ENCODE measurements at regions not wholly inside any gene's neighbourhood (a gene's known extent, or its start where the extent isn't known, plus 50 kb on each side); places are given as distances from the start of the nearest gene placed in this dataset.

- H3K36me3 Mint-ChIP-seq, result no peaks in the 10 kb centered on the region
- Histone ChIP-seq H3K27me3 (ENCODE audit: control insufficient read depth, insufficient read depth, low read length) (peaks cover 3% of the 10 kb centered on the region), H3K36me3 (ENCODE audit: control insufficient read depth, insufficient read depth, low read length) (no peaks in the 10 kb centered on the region), H3K4me3 (ENCODE audit: low read depth, low read length) (no peak overlapping the region), H3K4me1 (ENCODE audit: control insufficient read depth, insufficient read depth, low read length, poor library complexity, severe bottlenecking) (no peaks in the 10 kb centered on the region), H3K9me3 (ENCODE audit: control insufficient read depth in 2 of 2, low read length in 2 of 2) (no peaks in the 10 kb centered on the region), H3K27ac (ENCODE audit: insufficient read depth, low read length, poor library complexity, severe bottlenecking) (no peak overlapping the region)
- H3K9me3 Mint-ChIP-seq, result peaks cover 0 to 4% (median 0%) of the 10 kb centered on the region in 7 donors
- no peak overlapping the region for H3K4me3 Mint-ChIP-seq
- peaks cover 9% of the 10 kb centered on the region for H3K27me3 Mint-ChIP-seq
- no peak overlapping the region for H3K27ac Mint-ChIP-seq
- DNase-seq (no peak), ATAC-seq (ENCODE audit: low read depth in 2 of 2) (no peak)
- H3K4me1 Mint-ChIP-seq, result peaks cover 0 to 2% (median 0%) of the 10 kb centered on the region in 4 donors
Observed at GRCh38 chr12:75634244-75635222, 123.1 kb upstream of the KRR1 start.

- Mint-ChIP-seq H3K36me3 (no peaks in the 10 kb centered on the region), H3K27me3 (peaks cover 9% of the 10 kb centered on the region), H3K9me3 (peaks cover 0 to 4% (median 0%) of the 10 kb centered on the region in 7 donors), H3K4me3 (no peak overlapping the region), H3K27ac (no peak overlapping the region), H3K4me1 (peaks cover 0 to 2% (median 0%) of the 10 kb centered on the region in 4 donors)
- ATAC-seq (ENCODE audit: low read depth in 2 of 2) (no peak), DNase-seq (no peak)
- Histone ChIP-seq H3K9me3 (ENCODE audit: control insufficient read depth in 2 of 2, low read length in 2 of 2) (no peaks in the 10 kb centered on the region), H3K4me3 (ENCODE audit: low read depth, low read length) (no peak overlapping the region), H3K4me1 (ENCODE audit: control insufficient read depth, insufficient read depth, low read length, poor library complexity, severe bottlenecking) (no peaks in the 10 kb centered on the region), H3K36me3 (ENCODE audit: control insufficient read depth, insufficient read depth, low read length) (no peaks in the 10 kb centered on the region), H3K27ac (ENCODE audit: insufficient read depth, low read length, poor library complexity, severe bottlenecking) (no peak overlapping the region), H3K27me3 (ENCODE audit: control insufficient read depth, insufficient read depth, low read length) (peaks cover 3% of the 10 kb centered on the region)
Observed at GRCh38 chr12:75633789-75634188, 122.4 kb upstream of the KRR1 start.

GRCh38 chr12:75632442-75632841 is 121.0 kb upstream of the KRR1 start:
- H3K4me1 Mint-ChIP-seq, result peaks cover 0 to 2% (median 0%) of the 10 kb centered on the region in 4 donors
- H3K36me3 Mint-ChIP-seq, result no peaks in the 10 kb centered on the region
- Histone ChIP-seq H3K27ac (ENCODE audit: insufficient read depth, low read length, poor library complexity, severe bottlenecking) (no peak overlapping the region), H3K4me3 (ENCODE audit: low read depth, low read length) (no peak overlapping the region), H3K4me1 (ENCODE audit: control insufficient read depth, insufficient read depth, low read length, poor library complexity, severe bottlenecking) (no peaks in the 10 kb centered on the region), H3K36me3 (ENCODE audit: control insufficient read depth, insufficient read depth, low read length) (no peaks in the 10 kb centered on the region), H3K27me3 (ENCODE audit: control insufficient read depth, insufficient read depth, low read length) (peaks cover 3% of the 10 kb centered on the region), H3K9me3 (ENCODE audit: control insufficient read depth in 2 of 2, low read length in 2 of 2) (no peaks in the 10 kb centered on the region)
- peaks cover 0 to 4% (median 0%) of the 10 kb centered on the region in 7 donors for H3K9me3 Mint-ChIP-seq
- DNase-seq (no peak), ATAC-seq (ENCODE audit: low read depth in 2 of 2) (no peak)
- H3K4me3 Mint-ChIP-seq, result no peak overlapping the region
- H3K27ac Mint-ChIP-seq, result no peak overlapping the region
- H3K27me3 Mint-ChIP-seq, result peaks cover 4% of the 10 kb centered on the region

- Mint-ChIP-seq H3K4me1 (peaks cover 0 to 2% (median 0%) of the 10 kb centered on the region in 4 donors), H3K27me3 (peaks cover 4% of the 10 kb centered on the region), H3K9me3 (peaks cover 0 to 4% (median 0%) of the 10 kb centered on the region in 7 donors), H3K27ac (no peak overlapping the region), H3K36me3 (no peaks in the 10 kb centered on the region), H3K4me3 (no peak overlapping the region)
- H3K36me3 ChIP-seq (ENCODE audit: control insufficient read depth, insufficient read depth, low read length), result no peaks in the 10 kb centered on the region
- DNase-seq (no peak), ATAC-seq (ENCODE audit: low read depth in 2 of 2) (no peak)
- no peak overlapping the region for H3K27ac ChIP-seq (ENCODE audit: insufficient read depth, low read length, poor library complexity, severe bottlenecking)
- no peak overlapping the region for H3K4me3 ChIP-seq (ENCODE audit: low read depth, low read length)
- no peaks in the 10 kb centered on the region for H3K9me3 ChIP-seq (ENCODE audit: control insufficient read depth in 2 of 2, low read length in 2 of 2)
- peaks cover 3% of the 10 kb centered on the region for H3K27me3 ChIP-seq (ENCODE audit: control insufficient read depth, insufficient read depth, low read length)
- H3K4me1 ChIP-seq (ENCODE audit: control insufficient read depth, insufficient read depth, low read length, poor library complexity, severe bottlenecking), result no peaks in the 10 kb centered on the region
Observed at GRCh38 chr12:75631831-75632230, 120.4 kb upstream of the KRR1 start.

- Mint-ChIP-seq H3K4me1 (no peaks in the 10 kb centered on the region), H3K9me3 (peaks cover 0 to 4% (median 0%) of the 10 kb centered on the region in 7 donors), H3K27ac (no peak overlapping the region), H3K4me3 (no peak overlapping the region), H3K36me3 (no peaks in the 10 kb centered on the region), H3K27me3 (peaks cover 4% of the 10 kb centered on the region)
- no peaks in the 10 kb centered on the region for H3K9me3 ChIP-seq (ENCODE audit: control insufficient read depth in 2 of 2, low read length in 2 of 2)
- H3K36me3 ChIP-seq (ENCODE audit: control insufficient read depth, insufficient read depth, low read length), result no peaks in the 10 kb centered on the region
- H3K27me3 ChIP-seq (ENCODE audit: control insufficient read depth, insufficient read depth, low read length), result peaks cover 3% of the 10 kb centered on the region
- no peak for ATAC-seq (ENCODE audit: low read depth in 2 of 2)
- no peaks in the 10 kb centered on the region for H3K4me1 ChIP-seq (ENCODE audit: control insufficient read depth, insufficient read depth, low read length, poor library complexity, severe bottlenecking)
- no peak overlapping the region for H3K4me3 ChIP-seq (ENCODE audit: low read depth, low read length)
- H3K27ac ChIP-seq (ENCODE audit: insufficient read depth, low read length, poor library complexity, severe bottlenecking), result no peak overlapping the region
- no peak for DNase-seq
Observed at GRCh38 chr12:75630091-75630490, 118.7 kb upstream of the KRR1 start.

GRCh38 chr12:75628916-75629315 is 117.5 kb upstream of the KRR1 start:
- no peak overlapping the region for H3K27ac Mint-ChIP-seq
- peaks cover 3% of the 10 kb centered on the region for H3K27me3 ChIP-seq (ENCODE audit: control insufficient read depth, insufficient read depth, low read length)
- no peaks in the 10 kb centered on the region for H3K36me3 ChIP-seq (ENCODE audit: control insufficient read depth, insufficient read depth, low read length)

GRCh38 chr12:75628511-75628910 is 117.1 kb upstream of the KRR1 start:
- DNase-seq (no peak), ATAC-seq (ENCODE audit: low read depth in 2 of 2) (no peak)
- Mint-ChIP-seq H3K27me3 (peaks cover 8% of the 10 kb centered on the region), H3K4me3 (no peak overlapping the region), H3K27ac (no peak overlapping the region), H3K4me1 (no peaks in the 10 kb centered on the region), H3K9me3 (peaks cover 0 to 4% (median 0%) of the 10 kb centered on the region in 7 donors), H3K36me3 (no peaks in the 10 kb centered on the region)
- Histone ChIP-seq H3K27me3 (ENCODE audit: control insufficient read depth, insufficient read depth, low read length) (no peaks in the 10 kb centered on the region), H3K9me3 (ENCODE audit: control insufficient read depth in 2 of 2, low read length in 2 of 2) (no peaks in the 10 kb centered on the region), H3K36me3 (ENCODE audit: control insufficient read depth, insufficient read depth, low read length) (no peaks in the 10 kb centered on the region), H3K27ac (ENCODE audit: insufficient read depth, low read length, poor library complexity, severe bottlenecking) (no peak overlapping the region), H3K4me1 (ENCODE audit: control insufficient read depth, insufficient read depth, low read length, poor library complexity, severe bottlenecking) (no peaks in the 10 kb centered on the region), H3K4me3 (ENCODE audit: low read depth, low read length) (no peak overlapping the region)

More at GRCh38 chr12:75628916-75629315, 117.5 kb upstream of the KRR1 start:
- Mint-ChIP-seq H3K27me3 (peaks cover 4% of the 10 kb centered on the region), H3K4me3 (no peak overlapping the region), H3K9me3 (peaks cover 0 to 4% (median 0%) of the 10 kb centered on the region in 7 donors), H3K4me1 (no peaks in the 10 kb centered on the region), H3K36me3 (no peaks in the 10 kb centered on the region)
- DNase-seq (no peak), ATAC-seq (ENCODE audit: low read depth in 2 of 2) (no peak)
- Histone ChIP-seq H3K9me3 (ENCODE audit: control insufficient read depth in 2 of 2, low read length in 2 of 2) (no peaks in the 10 kb centered on the region), H3K27ac (ENCODE audit: insufficient read depth, low read length, poor library complexity, severe bottlenecking) (no peak overlapping the region), H3K4me1 (ENCODE audit: control insufficient read depth, insufficient read depth, low read length, poor library complexity, severe bottlenecking) (no peaks in the 10 kb centered on the region), H3K4me3 (ENCODE audit: low read depth, low read length) (no peak overlapping the region)

Data from CD4-positive, CD25-positive, alpha-beta regulatory T cell (primary cell).